ENCODE measurements at regions not wholly inside any gene's neighbourhood (a gene's known extent, or its start where the extent isn't known, plus 50 kb on each side); places are given as distances from the start of the nearest gene placed in this dataset.

DNA sequence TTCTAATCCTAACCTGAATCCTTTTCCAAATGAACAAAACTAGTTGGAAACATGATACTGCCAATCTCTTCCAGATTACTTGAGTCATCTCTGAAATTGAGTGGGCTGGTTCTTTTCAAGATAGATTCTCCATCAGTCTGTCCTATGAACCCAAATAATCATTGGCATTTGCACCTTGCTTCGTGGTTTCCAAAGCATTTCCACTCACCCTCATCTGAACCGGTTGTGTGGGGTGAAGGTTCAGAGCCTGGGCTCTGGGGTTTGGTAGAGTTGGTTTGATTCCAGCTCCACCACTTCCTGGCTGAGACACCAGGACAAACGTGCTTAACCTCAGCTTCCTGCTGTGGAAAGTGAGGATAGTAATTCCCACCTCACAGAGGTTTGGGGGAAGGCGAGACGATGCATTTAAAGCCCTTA, 206.4 kb upstream of the E2F8 start:
- CTCF ChIA-PET: no interaction called here

DNA sequence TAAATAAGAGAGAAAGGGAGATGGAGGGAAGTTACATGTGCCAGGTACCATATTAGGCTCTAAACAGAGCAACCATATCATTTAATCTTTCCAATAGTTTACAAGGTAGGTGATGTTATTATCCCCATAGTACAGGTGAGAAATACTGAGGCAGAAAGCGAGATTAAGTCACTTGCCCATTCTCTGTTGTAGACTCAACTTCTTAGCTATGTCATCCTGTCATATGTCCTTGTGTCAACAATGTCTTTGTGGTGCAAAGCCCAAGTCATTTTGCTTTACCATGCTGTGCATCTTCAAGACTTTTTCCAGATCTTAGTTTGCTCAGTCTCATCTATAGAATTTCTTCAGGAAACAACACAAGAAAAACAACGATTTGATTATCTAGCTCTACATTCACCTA, 205.0 kb upstream of the E2F8 start:
- POLR2A ChIA-PET (ENCODE audit: low non-redundant PET): no interaction called here
- TF ChIP-seq, protein P1, sequence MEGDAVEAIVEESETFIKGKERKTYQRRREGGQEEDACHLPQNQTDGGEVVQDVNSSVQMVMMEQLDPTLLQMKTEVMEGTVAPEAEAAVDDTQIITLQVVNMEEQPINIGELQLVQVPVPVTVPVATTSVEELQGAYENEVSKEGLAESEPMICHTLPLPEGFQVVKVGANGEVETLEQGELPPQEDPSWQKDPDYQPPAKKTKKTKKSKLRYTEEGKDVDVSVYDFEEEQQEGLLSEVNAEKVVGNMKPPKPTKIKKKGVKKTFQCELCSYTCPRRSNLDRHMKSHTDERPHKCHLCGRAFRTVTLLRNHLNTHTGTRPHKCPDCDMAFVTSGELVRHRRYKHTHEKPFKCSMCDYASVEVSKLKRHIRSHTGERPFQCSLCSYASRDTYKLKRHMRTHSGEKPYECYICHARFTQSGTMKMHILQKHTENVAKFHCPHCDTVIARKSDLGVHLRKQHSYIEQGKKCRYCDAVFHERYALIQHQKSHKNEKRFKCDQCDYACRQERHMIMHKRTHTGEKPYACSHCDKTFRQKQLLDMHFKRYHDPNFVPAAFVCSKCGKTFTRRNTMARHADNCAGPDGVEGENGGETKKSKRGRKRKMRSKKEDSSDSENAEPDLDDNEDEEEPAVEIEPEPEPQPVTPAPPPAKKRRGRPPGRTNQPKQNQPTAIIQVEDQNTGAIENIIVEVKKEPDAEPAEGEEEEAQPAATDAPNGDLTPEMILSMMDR (conservative IDR thresholded peaks at IDR 0.05; ENCODE audit: low read depth, low read length): no peak
- TF ChIP-seq EZH2 (IDR thresholded peaks at IDR 0.05; ENCODE audit: borderline replicate concordance, low read depth, low read length, poor library complexity, severe bottlenecking): no peak
- Histone ChIP-seq H3K27me3 (replicated peaks; ENCODE audit: insufficient read depth, low read depth, low read length, poor library complexity) (no peaks in the 10 kb centered on the region), H3K4me3 (ENCODE audit: low read depth, low read length, poor library complexity, severe bottlenecking) (no peak overlapping the region), H3K36me3 (ENCODE audit: insufficient read depth, low read length, poor library complexity, severe bottlenecking) (no peaks in the 10 kb centered on the region), H3K9me3 (ENCODE audit: low read depth, low read length, poor library complexity, severe bottlenecking) (no peaks in the 10 kb centered on the region), H3K27ac (ENCODE audit: low read depth, low read length, poor library complexity, severe bottlenecking) (no peak overlapping the region), H3K4me1 (ENCODE audit: insufficient read depth, low read length, poor library complexity, severe bottlenecking) (no peaks in the 10 kb centered on the region)
- no TSS peak for BruUV-seq (replicated peaks)
- no peak for DNase-seq (ENCODE audit: low spot score)
- CTCF ChIA-PET: no interaction called here
- intact Hi-C loops (cut with micrococcal nuclease; ENCODE audit: unreplicated experiment): no loop called here

More for the DNA sequence above, 206.4 kb upstream of the E2F8 start:
- no peaks in the 10 kb centered on the region for H3K27me3 ChIP-seq (replicated peaks; ENCODE audit: insufficient read depth, low read depth, low read length, poor library complexity)
- H3K9me3 ChIP-seq (ENCODE audit: low read depth, low read length, poor library complexity, severe bottlenecking): no peaks in the 10 kb centered on the region
- H3K4me1 ChIP-seq (ENCODE audit: insufficient read depth, low read length, poor library complexity, severe bottlenecking): no peaks in the 10 kb centered on the region
- intact Hi-C loops (cut with micrococcal nuclease; ENCODE audit: unreplicated experiment): no loop called here
- H3K27ac ChIP-seq (ENCODE audit: low read depth, low read length, poor library complexity, severe bottlenecking): no peak overlapping the region
- no peak for DNase-seq (ENCODE audit: low spot score)
- no peak overlapping the region for H3K4me3 ChIP-seq (ENCODE audit: low read depth, low read length, poor library complexity, severe bottlenecking)
- H3K36me3 ChIP-seq (ENCODE audit: insufficient read depth, low read length, poor library complexity, severe bottlenecking): no peaks in the 10 kb centered on the region
- BruUV-seq (replicated peaks): no TSS peak
- TF ChIP-seq EZH2 (IDR thresholded peaks at IDR 0.05; ENCODE audit: borderline replicate concordance, low read depth, low read length, poor library complexity, severe bottlenecking): no peak
- TF ChIP-seq, protein P1 (conservative IDR thresholded peaks at IDR 0.05; ENCODE audit: low read depth, low read length): no peak
- POLR2A ChIA-PET (ENCODE audit: low non-redundant PET): no interaction called here

DNA sequence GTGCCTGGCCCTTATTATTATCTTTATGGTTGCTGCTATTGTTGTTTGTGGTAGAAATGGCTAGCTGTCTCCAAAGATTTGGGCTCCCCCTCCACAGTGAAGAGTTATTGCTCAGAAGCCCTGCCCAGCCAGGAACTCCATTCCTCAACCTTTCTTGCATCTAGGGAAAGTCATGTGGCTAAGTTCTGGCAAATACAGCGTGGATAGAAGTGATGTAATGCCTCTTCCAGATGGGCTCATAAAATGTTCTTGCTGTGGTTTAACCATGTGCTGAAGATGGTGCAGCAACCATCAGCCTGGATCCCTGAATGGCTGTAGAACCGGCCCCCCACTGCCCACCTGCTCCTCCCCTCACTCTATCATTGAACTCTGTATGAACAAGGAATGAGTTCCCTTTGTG, 203.5 kb upstream of the E2F8 start:
- ChIA-PET CTCF (no interaction called here), POLR2A (ENCODE audit: low non-redundant PET) (no interaction called here)
- H3K9me3 ChIP-seq (ENCODE audit: low read depth, low read length, poor library complexity, severe bottlenecking): no peaks in the 10 kb centered on the region
- H3K4me1 ChIP-seq (ENCODE audit: insufficient read depth, low read length, poor library complexity, severe bottlenecking): no peaks in the 10 kb centered on the region
- TF ChIP-seq EZH2 (IDR thresholded peaks at IDR 0.05; ENCODE audit: borderline replicate concordance, low read depth, low read length, poor library complexity, severe bottlenecking): no peak
- TF ChIP-seq, protein P1 (conservative IDR thresholded peaks at IDR 0.05; ENCODE audit: low read depth, low read length): no peak
- no peaks in the 10 kb centered on the region for H3K27me3 ChIP-seq (replicated peaks; ENCODE audit: insufficient read depth, low read depth, low read length, poor library complexity)
- H3K4me3 ChIP-seq (ENCODE audit: low read depth, low read length, poor library complexity, severe bottlenecking): no peak overlapping the region
- no peak for DNase-seq (ENCODE audit: low spot score)
- intact Hi-C loops (cut with micrococcal nuclease; ENCODE audit: unreplicated experiment): no loop called here
- no TSS peak for BruUV-seq (replicated peaks)
- no peak overlapping the region for H3K27ac ChIP-seq (ENCODE audit: low read depth, low read length, poor library complexity, severe bottlenecking)
- H3K36me3 ChIP-seq (ENCODE audit: insufficient read depth, low read length, poor library complexity, severe bottlenecking): no peaks in the 10 kb centered on the region

Data from A673 (cell line).